ENCODE measurements at regions not wholly inside any gene's neighbourhood (a gene's known extent, or its start where the extent isn't known, plus 50 kb on each side); places are given as distances from the start of the nearest gene placed in this dataset.
A peak's percentile ranks its signal among the peaks of the same experiment; 100 is the strongest.

DNA sequence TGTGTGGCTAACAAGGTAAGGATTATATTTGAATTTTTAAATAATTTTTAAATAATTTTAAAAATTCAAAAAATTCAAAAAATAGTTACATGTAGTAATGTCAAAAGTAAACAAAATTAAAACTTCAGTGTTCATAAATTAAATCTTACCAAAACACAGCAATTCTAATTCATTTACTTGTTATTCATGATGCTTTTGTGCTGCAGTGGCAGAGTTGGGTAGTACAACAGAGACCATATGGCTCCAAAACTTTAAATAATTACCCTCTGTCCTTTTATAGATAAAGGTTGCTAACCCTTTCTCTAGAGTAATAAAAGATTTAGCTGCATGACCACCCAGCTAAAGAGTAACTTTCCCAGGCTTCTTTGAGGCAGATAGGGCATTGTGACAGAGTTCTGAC is 1355.6 kb downstream of the FSTL5 start:
- Histone ChIP-seq H3K9me3 (replicated peaks; ENCODE audit: control insufficient read depth, insufficient read depth, low read length) (no peaks in the 10 kb centered on the region), H3K9ac (ENCODE audit: control insufficient read depth, insufficient read depth, low read length) (no peak overlapping the region), H4K20me1 (ENCODE audit: control insufficient read depth, insufficient read depth) (no peaks in the 10 kb centered on the region), H3K4me2 (ENCODE audit: control insufficient read depth, insufficient read depth) (no peak overlapping the region), H3K4me3 (no peak overlapping the region), H3K27me3 (replicated peaks in 1 of 2; ENCODE audit: control insufficient read depth in 2 of 2, insufficient read depth in 2 of 2, low read length in 1 of 2) (no peaks in the 10 kb centered on the region), H3K36me3 (ENCODE audit: control insufficient read depth in 2 of 2, insufficient read depth in 2 of 2, low read length in 1 of 2) (no peaks in the 10 kb centered on the region), H2AFZ (ENCODE audit: control insufficient read depth, low read depth, low read length) (no peak overlapping the region), H3K27ac (ENCODE audit: control insufficient read depth, insufficient read depth) (no peak overlapping the region), H3K79me2 (ENCODE audit: control insufficient read depth, insufficient read depth, low read length) (no peaks in the 10 kb centered on the region), H3K4me1 (ENCODE audit: control insufficient read depth, insufficient read depth, low read length) (no peaks in the 10 kb centered on the region)
- CTCF ChIA-PET = no interaction called here
- 0 out of 3 replicates have a peak, but pooled peaks have one; percentile 21 for ATAC-seq
- RAD21 ChIA-PET (ENCODE audit: unreplicated experiment) = no interaction called here
- TF ChIP-seq FOXK2 (IDR thresholded peaks at IDR 0.05) (no peak), ESRRA (IDR thresholded peaks at IDR 0.05; ENCODE audit: low read length) (no peak), SREBF2 (IDR thresholded peaks at IDR 0.05; ENCODE audit: low read length) (no peak), NFYA (IDR thresholded peaks at IDR 0.05; ENCODE audit: borderline replicate concordance, low read depth, low read length) (no peak), FOXM1 (IDR thresholded peaks at IDR 0.05; ENCODE audit: low read depth, low read length) (no peak), POU2F2 (IDR thresholded peaks at IDR 0.05; ENCODE audit: borderline replicate concordance, low read depth, low read length) (no peak)
- TF ChIP-seq, protein P1, sequence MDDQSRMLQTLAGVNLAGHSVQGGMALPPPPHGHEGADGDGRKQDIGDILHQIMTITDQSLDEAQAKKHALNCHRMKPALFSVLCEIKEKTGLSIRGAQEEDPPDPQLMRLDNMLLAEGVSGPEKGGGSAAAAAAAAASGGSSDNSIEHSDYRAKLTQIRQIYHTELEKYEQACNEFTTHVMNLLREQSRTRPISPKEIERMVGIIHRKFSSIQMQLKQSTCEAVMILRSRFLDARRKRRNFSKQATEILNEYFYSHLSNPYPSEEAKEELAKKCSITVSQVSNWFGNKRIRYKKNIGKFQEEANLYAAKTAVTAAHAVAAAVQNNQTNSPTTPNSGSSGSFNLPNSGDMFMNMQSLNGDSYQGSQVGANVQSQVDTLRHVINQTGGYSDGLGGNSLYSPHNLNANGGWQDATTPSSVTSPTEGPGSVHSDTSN (IDR thresholded peaks at IDR 0.05; ENCODE audit: insufficient replicate concordance, low read depth, low read length) = no peak
- TF ChIP-seq, protein P2, sequence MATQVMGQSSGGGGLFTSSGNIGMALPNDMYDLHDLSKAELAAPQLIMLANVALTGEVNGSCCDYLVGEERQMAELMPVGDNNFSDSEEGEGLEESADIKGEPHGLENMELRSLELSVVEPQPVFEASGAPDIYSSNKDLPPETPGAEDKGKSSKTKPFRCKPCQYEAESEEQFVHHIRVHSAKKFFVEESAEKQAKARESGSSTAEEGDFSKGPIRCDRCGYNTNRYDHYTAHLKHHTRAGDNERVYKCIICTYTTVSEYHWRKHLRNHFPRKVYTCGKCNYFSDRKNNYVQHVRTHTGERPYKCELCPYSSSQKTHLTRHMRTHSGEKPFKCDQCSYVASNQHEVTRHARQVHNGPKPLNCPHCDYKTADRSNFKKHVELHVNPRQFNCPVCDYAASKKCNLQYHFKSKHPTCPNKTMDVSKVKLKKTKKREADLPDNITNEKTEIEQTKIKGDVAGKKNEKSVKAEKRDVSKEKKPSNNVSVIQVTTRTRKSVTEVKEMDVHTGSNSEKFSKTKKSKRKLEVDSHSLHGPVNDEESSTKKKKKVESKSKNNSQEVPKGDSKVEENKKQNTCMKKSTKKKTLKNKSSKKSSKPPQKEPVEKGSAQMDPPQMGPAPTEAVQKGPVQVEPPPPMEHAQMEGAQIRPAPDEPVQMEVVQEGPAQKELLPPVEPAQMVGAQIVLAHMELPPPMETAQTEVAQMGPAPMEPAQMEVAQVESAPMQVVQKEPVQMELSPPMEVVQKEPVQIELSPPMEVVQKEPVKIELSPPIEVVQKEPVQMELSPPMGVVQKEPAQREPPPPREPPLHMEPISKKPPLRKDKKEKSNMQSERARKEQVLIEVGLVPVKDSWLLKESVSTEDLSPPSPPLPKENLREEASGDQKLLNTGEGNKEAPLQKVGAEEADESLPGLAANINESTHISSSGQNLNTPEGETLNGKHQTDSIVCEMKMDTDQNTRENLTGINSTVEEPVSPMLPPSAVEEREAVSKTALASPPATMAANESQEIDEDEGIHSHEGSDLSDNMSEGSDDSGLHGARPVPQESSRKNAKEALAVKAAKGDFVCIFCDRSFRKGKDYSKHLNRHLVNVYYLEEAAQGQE (IDR thresholded peaks at IDR 0.05; ENCODE audit: low read depth, low read length) = no peak
- intact Hi-C loops (cut with micrococcal nuclease; ENCODE audit: unreplicated experiment) (no loop called here), in situ Hi-C loops (cut with MboI) (no loop called here)
- POLR2A ChIA-PET = no interaction called here
- no peak for DNase-seq (ENCODE audit: low read depth, low spot score)
- no peak for FAIRE-seq
- SMC1A ChIA-PET (ENCODE audit: uncharacterized antibody, unreplicated experiment) = no interaction called here
- BruUV-seq (replicated peaks) = no TSS peak
